ENCODE measurements at regions not wholly inside any gene's neighbourhood (a gene's known extent, or its start where the extent isn't known, plus 50 kb on each side); places are given as distances from the start of the nearest gene placed in this dataset.

DNA sequence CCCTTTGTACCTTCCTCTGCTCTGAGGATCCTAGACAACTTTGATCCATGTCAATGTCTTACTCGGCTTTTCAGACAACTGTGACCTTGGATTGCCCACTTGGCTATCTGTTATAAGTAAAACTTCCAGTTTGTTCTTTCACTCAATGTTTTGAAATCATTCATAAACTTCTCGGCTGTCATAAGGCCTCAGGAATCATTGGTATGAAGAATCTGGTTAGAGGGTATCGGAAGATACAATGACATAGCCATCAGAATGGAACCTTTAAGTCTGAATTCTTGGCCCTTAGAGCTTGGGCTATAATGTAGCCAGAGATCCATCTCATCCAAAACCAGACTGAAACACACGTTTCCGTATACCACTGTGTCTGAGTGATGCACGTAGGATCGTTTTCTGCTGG is 59.0 kb upstream of the WDR1 start:
- ChIA-PET POLR2A (no interaction called here), CTCF (interaction anchor here (0.6 to 4.3 kb wide), 5 partner anchors 11 to 228 kb away, joined by 4 to 35 read pairs (median 5); no protein-coding TSS in a partner anchor)
- Mint-ChIP-seq H3K4me1 (ENCODE audit: insufficient read depth, unreplicated experiment) (no peaks in the 10 kb centered on the region), H3K36me3 (ENCODE audit: insufficient read depth, unreplicated experiment) (no peaks in the 10 kb centered on the region), H3K9me3 (ENCODE audit: unreplicated experiment) (no peaks in the 10 kb centered on the region), H3K4me3 (ENCODE audit: unreplicated experiment) (no peak overlapping the region), H3K27ac (ENCODE audit: low read depth, unreplicated experiment) (no peak overlapping the region), H3K27me3 (ENCODE audit: insufficient read depth, unreplicated experiment) (no peaks in the 10 kb centered on the region)
- BruUV-seq (replicated peaks) = no TSS peak
- no peak for DNase-seq (ENCODE audit: unreplicated experiment)
- intact Hi-C loops (cut with micrococcal nuclease) = no loop called here
- no peak for TF ChIP-seq CTCF (IDR thresholded peaks at IDR 0.05; ENCODE audit: unreplicated experiment)

GRCh38 chr4:10173754-10174749 is 57.5 kb upstream of the WDR1 start:
- no peaks in the 10 kb centered on the region for H3K27me3 Mint-ChIP-seq (ENCODE audit: insufficient read depth, unreplicated experiment)
- no peak for DNase-seq (ENCODE audit: unreplicated experiment)
- no peak overlapping the region for H3K4me3 Mint-ChIP-seq (ENCODE audit: unreplicated experiment)
- POLR2A ChIA-PET = interaction anchor here (0.6 to 1.0 kb wide), 2 partner anchors 8 to 172 kb away, joined by 3 to 4 read pairs; no protein-coding TSS in a partner anchor
- no peak overlapping the region for H3K27ac Mint-ChIP-seq (ENCODE audit: low read depth, unreplicated experiment)
- CTCF ChIA-PET = interaction anchor here (0.7 to 4.3 kb wide), 13 partner anchors 8 to 230 kb away, joined by 3 to 35 read pairs (median 4); no protein-coding TSS in a partner anchor
- intact Hi-C loops (cut with micrococcal nuclease) = no loop called here
- H3K36me3 Mint-ChIP-seq (ENCODE audit: insufficient read depth, unreplicated experiment) = no peaks in the 10 kb centered on the region
- BruUV-seq (replicated peaks) = no TSS peak
- no peak for TF ChIP-seq CTCF (IDR thresholded peaks at IDR 0.05; ENCODE audit: unreplicated experiment)
- H3K9me3 Mint-ChIP-seq (ENCODE audit: unreplicated experiment) = no peaks in the 10 kb centered on the region
- H3K4me1 Mint-ChIP-seq (ENCODE audit: insufficient read depth, unreplicated experiment) = no peaks in the 10 kb centered on the region

GRCh38 chr4:10173037-10173753 is 56.6 kb upstream of the WDR1 start:
- Mint-ChIP-seq H3K36me3 (ENCODE audit: insufficient read depth, unreplicated experiment) (no peaks in the 10 kb centered on the region), H3K27ac (ENCODE audit: low read depth, unreplicated experiment) (no peak overlapping the region), H3K4me1 (ENCODE audit: insufficient read depth, unreplicated experiment) (no peaks in the 10 kb centered on the region), H3K4me3 (ENCODE audit: unreplicated experiment) (no peak overlapping the region), H3K27me3 (ENCODE audit: insufficient read depth, unreplicated experiment) (no peaks in the 10 kb centered on the region), H3K9me3 (ENCODE audit: unreplicated experiment) (no peaks in the 10 kb centered on the region)
- no peak for TF ChIP-seq CTCF (IDR thresholded peaks at IDR 0.05; ENCODE audit: unreplicated experiment)
- DNase-seq (ENCODE audit: unreplicated experiment) = peak; percentile 24
- intact Hi-C loops (cut with micrococcal nuclease) = no loop called here
- BruUV-seq (replicated peaks) = no TSS peak
- ChIA-PET CTCF (interaction anchor here (0.7 to 4.3 kb wide), 12 partner anchors 9 to 230 kb away, joined by 3 to 35 read pairs (median 4); no protein-coding TSS in a partner anchor), POLR2A (interaction anchor here (1.0 kb wide), 1 partner anchor 9 kb away, joined by 3 read pairs; no protein-coding TSS in a partner anchor)
